GM23338 (cell line): ENCODE measurements at regions not wholly inside any gene's neighbourhood (a gene's known extent, or its start where the extent isn't known, plus 50 kb on each side); places are given as distances from the start of the nearest gene placed in this dataset.

Experiments used
- CREB1 ChIP-seq: fragments of 250-450 bp; sonication (Bioruptor Pico); IDR thresholded peaks from 2 replicates; pipeline ENCODE4 v1.5.0; 2020; ENCODE audit warnings: low read depth, mild to moderate bottlenecking, moderate library complexity
- EZH2 ChIP-seq: fragments of 200-600 bp; sonication (generic); IDR thresholded peaks from one replicate; pipeline ENCODE4 v1.8.0; 2017; ENCODE audit warnings: antibody characterized with exemption, mild to moderate bottlenecking, low read depth; ENCODE audit not compliant: unreplicated experiment
- TF ChIP-seq, protein P1 (sequence below): IDR thresholded peaks from one replicate; pipeline ENCODE4 v1.6.1; 2018; ENCODE audit warnings: antibody characterized with exemption; ENCODE audit not compliant: unreplicated experiment
- TF ChIP-seq, protein P2 (sequence below), 2 experiments: fragments of 200-600 bp in 1 of 2; sonication (generic) in 1 of 2; conservative IDR thresholded peaks; 2 replicates each; pipeline versions ENCODE4 v1.5.1 to v1.6.1; 2016 to 2017; ENCODE audit warnings: antibody characterized with exemption in 2 of 2, low read depth in 2 of 2, mild to moderate bottlenecking in 2 of 2, moderate library complexity in 1 of 2

GRCh38 chr6:1513215-1513780 is 96.4 kb upstream of the FOXC1 start:
- TF ChIP-seq, protein P1, sequence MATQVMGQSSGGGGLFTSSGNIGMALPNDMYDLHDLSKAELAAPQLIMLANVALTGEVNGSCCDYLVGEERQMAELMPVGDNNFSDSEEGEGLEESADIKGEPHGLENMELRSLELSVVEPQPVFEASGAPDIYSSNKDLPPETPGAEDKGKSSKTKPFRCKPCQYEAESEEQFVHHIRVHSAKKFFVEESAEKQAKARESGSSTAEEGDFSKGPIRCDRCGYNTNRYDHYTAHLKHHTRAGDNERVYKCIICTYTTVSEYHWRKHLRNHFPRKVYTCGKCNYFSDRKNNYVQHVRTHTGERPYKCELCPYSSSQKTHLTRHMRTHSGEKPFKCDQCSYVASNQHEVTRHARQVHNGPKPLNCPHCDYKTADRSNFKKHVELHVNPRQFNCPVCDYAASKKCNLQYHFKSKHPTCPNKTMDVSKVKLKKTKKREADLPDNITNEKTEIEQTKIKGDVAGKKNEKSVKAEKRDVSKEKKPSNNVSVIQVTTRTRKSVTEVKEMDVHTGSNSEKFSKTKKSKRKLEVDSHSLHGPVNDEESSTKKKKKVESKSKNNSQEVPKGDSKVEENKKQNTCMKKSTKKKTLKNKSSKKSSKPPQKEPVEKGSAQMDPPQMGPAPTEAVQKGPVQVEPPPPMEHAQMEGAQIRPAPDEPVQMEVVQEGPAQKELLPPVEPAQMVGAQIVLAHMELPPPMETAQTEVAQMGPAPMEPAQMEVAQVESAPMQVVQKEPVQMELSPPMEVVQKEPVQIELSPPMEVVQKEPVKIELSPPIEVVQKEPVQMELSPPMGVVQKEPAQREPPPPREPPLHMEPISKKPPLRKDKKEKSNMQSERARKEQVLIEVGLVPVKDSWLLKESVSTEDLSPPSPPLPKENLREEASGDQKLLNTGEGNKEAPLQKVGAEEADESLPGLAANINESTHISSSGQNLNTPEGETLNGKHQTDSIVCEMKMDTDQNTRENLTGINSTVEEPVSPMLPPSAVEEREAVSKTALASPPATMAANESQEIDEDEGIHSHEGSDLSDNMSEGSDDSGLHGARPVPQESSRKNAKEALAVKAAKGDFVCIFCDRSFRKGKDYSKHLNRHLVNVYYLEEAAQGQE = no peak
- TF ChIP-seq, protein P2, sequence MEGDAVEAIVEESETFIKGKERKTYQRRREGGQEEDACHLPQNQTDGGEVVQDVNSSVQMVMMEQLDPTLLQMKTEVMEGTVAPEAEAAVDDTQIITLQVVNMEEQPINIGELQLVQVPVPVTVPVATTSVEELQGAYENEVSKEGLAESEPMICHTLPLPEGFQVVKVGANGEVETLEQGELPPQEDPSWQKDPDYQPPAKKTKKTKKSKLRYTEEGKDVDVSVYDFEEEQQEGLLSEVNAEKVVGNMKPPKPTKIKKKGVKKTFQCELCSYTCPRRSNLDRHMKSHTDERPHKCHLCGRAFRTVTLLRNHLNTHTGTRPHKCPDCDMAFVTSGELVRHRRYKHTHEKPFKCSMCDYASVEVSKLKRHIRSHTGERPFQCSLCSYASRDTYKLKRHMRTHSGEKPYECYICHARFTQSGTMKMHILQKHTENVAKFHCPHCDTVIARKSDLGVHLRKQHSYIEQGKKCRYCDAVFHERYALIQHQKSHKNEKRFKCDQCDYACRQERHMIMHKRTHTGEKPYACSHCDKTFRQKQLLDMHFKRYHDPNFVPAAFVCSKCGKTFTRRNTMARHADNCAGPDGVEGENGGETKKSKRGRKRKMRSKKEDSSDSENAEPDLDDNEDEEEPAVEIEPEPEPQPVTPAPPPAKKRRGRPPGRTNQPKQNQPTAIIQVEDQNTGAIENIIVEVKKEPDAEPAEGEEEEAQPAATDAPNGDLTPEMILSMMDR (conservative IDR thresholded peaks at IDR 0.05; ENCODE audit: low read depth in 2 of 2) = no peak
- TF ChIP-seq CREB1 (CRISPR knock-in tag) (no peak), EZH2 (no peak)
